Esophagus muscularis mucosa (tissue), 3 donors: ENCODE measurements at regions not wholly inside any gene's neighbourhood (a gene's known extent, or its start where the extent isn't known, plus 50 kb on each side); places are given as distances from the start of the nearest gene placed in this dataset.

ENCODE experiments used
- POLR2A ChIP-seq: fragments of 450-650 bp; IDR thresholded peaks from one replicate; pipeline ENCODE4 v1.6.1; 2017; ENCODE audit warnings: antibody characterized with exemption, moderate library complexity, mild to moderate bottlenecking, low read depth
- TF ChIP-seq, protein P1 (sequence below), 3 experiments: fragments of 200-600 bp in 2 of 3; fragments of 450-650 bp in 1 of 3; sonication (generic) in 2 of 3; IDR thresholded peaks; one replicate each; pipeline ENCODE4 v1.5.1; 2017 to 2019; ENCODE audit warnings: antibody characterized with exemption in 3 of 3, mild to moderate bottlenecking in 2 of 3, moderate library complexity in 1 of 3

DNA sequence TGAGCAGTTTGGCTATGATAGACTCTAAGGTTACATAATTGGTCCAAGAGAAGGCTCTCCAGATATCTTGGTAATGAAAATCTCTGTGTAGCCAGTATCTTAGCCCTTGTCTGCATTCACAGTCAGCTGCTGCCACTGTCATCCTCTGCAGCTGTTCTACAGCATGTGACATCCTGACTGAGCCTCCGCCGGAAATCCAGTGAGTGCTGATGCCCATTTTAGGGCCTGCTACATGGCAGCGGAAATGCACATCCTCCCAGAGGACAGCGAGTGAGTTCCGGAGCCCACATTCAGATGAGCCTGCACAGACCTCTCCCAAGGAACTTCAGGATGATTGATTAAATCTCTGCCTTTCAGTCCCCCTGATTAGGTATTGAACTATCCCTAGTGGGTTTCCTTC lies 237.1 kb downstream of the HHIPL2 start:
- TF ChIP-seq, protein P1, sequence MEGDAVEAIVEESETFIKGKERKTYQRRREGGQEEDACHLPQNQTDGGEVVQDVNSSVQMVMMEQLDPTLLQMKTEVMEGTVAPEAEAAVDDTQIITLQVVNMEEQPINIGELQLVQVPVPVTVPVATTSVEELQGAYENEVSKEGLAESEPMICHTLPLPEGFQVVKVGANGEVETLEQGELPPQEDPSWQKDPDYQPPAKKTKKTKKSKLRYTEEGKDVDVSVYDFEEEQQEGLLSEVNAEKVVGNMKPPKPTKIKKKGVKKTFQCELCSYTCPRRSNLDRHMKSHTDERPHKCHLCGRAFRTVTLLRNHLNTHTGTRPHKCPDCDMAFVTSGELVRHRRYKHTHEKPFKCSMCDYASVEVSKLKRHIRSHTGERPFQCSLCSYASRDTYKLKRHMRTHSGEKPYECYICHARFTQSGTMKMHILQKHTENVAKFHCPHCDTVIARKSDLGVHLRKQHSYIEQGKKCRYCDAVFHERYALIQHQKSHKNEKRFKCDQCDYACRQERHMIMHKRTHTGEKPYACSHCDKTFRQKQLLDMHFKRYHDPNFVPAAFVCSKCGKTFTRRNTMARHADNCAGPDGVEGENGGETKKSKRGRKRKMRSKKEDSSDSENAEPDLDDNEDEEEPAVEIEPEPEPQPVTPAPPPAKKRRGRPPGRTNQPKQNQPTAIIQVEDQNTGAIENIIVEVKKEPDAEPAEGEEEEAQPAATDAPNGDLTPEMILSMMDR (IDR thresholded peaks at IDR 0.05), result no peak
- TF ChIP-seq POLR2A, result no peak
